IPS-18c (cell line): ENCODE measurements at regions not wholly inside any gene's neighbourhood (a gene's known extent, or its start where the extent isn't known, plus 50 kb on each side); places are given as distances from the start of the nearest gene placed in this dataset.
A peak's percentile ranks its signal among the peaks of the same experiment; 100 is the strongest.

Experiments
- H3K4me3 ChIP-seq: 2 replicates; pipeline ENCODE4 v1.7.0; 2013; ENCODE audit warnings: low read depth, mild to moderate bottlenecking, low read length, moderate library complexity; ENCODE audit not compliant: insufficient read depth
- H3K9me3 ChIP-seq: one replicate; pipeline ENCODE4 v1.6.1; 2013; ENCODE audit warnings: mild to moderate bottlenecking, low read length, moderate library complexity; ENCODE audit not compliant: control insufficient read depth, insufficient read depth

- H3K4me3 ChIP-seq, result no peak overlapping the region
- H3K9me3 ChIP-seq, result no peaks in the 10 kb centered on the region
Observed at GRCh38 chr6:168137024-168137423, 58.0 kb upstream of the FRMD1 start.

- H3K4me3 ChIP-seq, result no peak overlapping the region
- no peaks in the 10 kb centered on the region for H3K9me3 ChIP-seq
Observed at GRCh38 chr6:168136622-168137021, 57.6 kb upstream of the FRMD1 start.

- H3K4me3 ChIP-seq, result no peak overlapping the region
- H3K9me3 ChIP-seq, result no peaks in the 10 kb centered on the region
Observed at GRCh38 chr6:168136001-168136400, 57.0 kb upstream of the FRMD1 start.

GRCh38 chr6:168134560-168135201 is 55.7 kb upstream of the FRMD1 start:
- H3K4me3 ChIP-seq, result no peak overlapping the region
- H3K9me3 ChIP-seq, result no peaks in the 10 kb centered on the region

GRCh38 chr6:168133687-168134559 is 54.9 kb upstream of the FRMD1 start:
- Histone ChIP-seq H3K4me3 (no peak overlapping the region), H3K9me3 (no peaks in the 10 kb centered on the region)

GRCh38 chr6:168133168-168133561 is 54.2 kb upstream of the FRMD1 start:
- Histone ChIP-seq H3K9me3 (no peaks in the 10 kb centered on the region), H3K4me3 (no peak overlapping the region)

- H3K9me3 ChIP-seq, result no peaks in the 10 kb centered on the region
- no peak overlapping the region for H3K4me3 ChIP-seq
Observed at GRCh38 chr6:168132531-168133167, 53.6 kb upstream of the FRMD1 start.

- H3K9me3 ChIP-seq, result no peaks in the 10 kb centered on the region
- peak overlapping the region; percentile 3; the same call in 1 of the 2 replicates for H3K4me3 ChIP-seq
Observed at GRCh38 chr6:168131464-168132415, 52.7 kb upstream of the FRMD1 start.

- Histone ChIP-seq H3K9me3 (no peaks in the 10 kb centered on the region), H3K4me3 (no peak overlapping the region)
Observed at GRCh38 chr6:168130697-168131371, 51.8 kb upstream of the FRMD1 start.

- H3K9me3 ChIP-seq, result no peaks in the 10 kb centered on the region
- no peak overlapping the region for H3K4me3 ChIP-seq
Observed at GRCh38 chr6:168130168-168130696, 51.2 kb upstream of the FRMD1 start.

GRCh38 chr6:168129292-168130167 is 50.5 kb upstream of the FRMD1 start:
- Histone ChIP-seq H3K9me3 (peaks cover 2% of the 10 kb centered on the region), H3K4me3 (no peak overlapping the region)

GRCh38 chr6:168128631-168129291 is 49.7 kb upstream of the FRMD1 start:
- H3K9me3 ChIP-seq, result peaks cover 2% of the 10 kb centered on the region
- H3K4me3 ChIP-seq, result no peak overlapping the region
